DOHH2 (cell line): ENCODE measurements at regions not wholly inside any gene's neighbourhood (a gene's known extent, or its start where the extent isn't known, plus 50 kb on each side); places are given as distances from the start of the nearest gene placed in this dataset.

Source experiments
- CTCF ChIP-seq: fragments of 200-600 bp; sonication (generic); IDR thresholded peaks from one replicate; pipeline ENCODE4 v1.5.1; 2014; ENCODE audit warnings: antibody characterized with exemption, mild to moderate bottlenecking, low read depth, low read length; ENCODE audit not compliant: poor library complexity, severe bottlenecking
- EZH2phosphoT487 ChIP-seq: fragments of 200-600 bp; sonication (generic); IDR thresholded peaks from 2 replicates; pipeline ENCODE4 v1.6.1; 2017; ENCODE audit warnings: borderline replicate concordance, mild to moderate bottlenecking, antibody characterized with exemption, low read length, moderate library complexity, mixed read lengths

DNA sequence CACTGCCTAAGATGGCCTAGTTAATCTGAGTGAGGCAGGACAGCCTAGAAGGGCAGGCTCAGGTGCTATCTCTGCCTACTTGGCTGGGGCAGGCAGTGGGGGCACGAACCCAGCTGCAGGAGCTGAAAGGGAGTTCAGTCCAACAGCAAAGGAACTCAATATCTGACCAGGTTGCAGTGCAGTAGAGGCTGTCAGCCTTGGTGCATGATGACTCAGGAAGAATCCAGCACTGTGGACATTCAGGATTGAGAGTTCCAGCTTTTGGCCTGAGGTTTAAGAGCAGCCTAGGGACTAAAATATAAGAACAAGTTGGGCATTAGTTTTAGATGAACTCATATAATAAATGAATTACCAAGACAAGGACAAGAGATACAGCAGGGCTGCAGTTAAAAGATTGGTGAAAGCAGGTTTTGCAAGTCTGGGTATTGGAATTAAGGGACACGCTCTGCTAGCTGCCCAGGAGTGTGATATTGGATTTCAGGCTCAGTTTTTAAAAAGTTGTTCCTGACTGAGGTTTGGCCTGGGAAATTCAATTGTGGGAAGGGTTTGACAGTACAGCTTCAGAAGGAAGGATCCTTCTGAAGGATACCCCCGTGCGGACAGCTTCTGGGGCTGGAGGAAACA, 64.7 kb upstream of the ATG10 start:
- no peak for TF ChIP-seq CTCF
- no peak for TF ChIP-seq EZH2phosphoT487
